Renal cortex interstitium (tissue), 11 donors: ENCODE measurements at regions not wholly inside any gene's neighbourhood (a gene's known extent, or its start where the extent isn't known, plus 50 kb on each side); places are given as distances from the start of the nearest gene placed in this dataset.
"Not testable (repeated sequence)": the region's sequence is repeated elsewhere in the genome, so short reads cannot be mapped to it uniquely, and the experiment has no call there.

Source experiments
- DNase-seq, 11 donors: peaks; one replicate each; pipeline ENCODE4 v3.0.0-alpha.2; 2013; ENCODE audit warnings: low read depth in 9 of 11, low spot score in 4 of 11; ENCODE audit errors: extremely low read depth in 1 of 11

GRCh38 chr4:134698831-134699230 is 497.2 kb upstream of the PABPC4L start:
- DNase-seq, result not testable (repeated sequence)

GRCh38 chr4:134695433-134695832 is 493.8 kb upstream of the PABPC4L start:
- DNase-seq, result no peak

DNA sequence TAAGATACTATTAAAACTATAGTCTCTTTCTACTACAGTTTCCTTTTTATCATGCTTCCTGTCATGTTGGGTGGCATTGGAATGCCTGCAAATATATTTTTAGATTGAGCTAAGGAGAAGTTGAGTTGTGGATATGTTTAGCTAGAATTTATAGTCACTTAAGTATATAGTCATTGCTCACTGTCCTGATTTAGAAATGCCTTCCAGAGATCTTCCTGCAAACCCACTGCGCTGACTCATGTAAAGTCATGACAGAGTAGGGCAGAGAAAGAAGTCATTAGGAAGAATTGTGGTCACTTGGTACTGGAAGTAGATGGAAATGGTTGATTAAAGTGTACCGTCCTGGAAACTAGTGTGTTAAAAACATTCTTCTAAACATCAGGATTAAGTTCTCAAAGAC is 490.3 kb upstream of the PABPC4L start:
- DNase-seq, result no peak

DNA sequence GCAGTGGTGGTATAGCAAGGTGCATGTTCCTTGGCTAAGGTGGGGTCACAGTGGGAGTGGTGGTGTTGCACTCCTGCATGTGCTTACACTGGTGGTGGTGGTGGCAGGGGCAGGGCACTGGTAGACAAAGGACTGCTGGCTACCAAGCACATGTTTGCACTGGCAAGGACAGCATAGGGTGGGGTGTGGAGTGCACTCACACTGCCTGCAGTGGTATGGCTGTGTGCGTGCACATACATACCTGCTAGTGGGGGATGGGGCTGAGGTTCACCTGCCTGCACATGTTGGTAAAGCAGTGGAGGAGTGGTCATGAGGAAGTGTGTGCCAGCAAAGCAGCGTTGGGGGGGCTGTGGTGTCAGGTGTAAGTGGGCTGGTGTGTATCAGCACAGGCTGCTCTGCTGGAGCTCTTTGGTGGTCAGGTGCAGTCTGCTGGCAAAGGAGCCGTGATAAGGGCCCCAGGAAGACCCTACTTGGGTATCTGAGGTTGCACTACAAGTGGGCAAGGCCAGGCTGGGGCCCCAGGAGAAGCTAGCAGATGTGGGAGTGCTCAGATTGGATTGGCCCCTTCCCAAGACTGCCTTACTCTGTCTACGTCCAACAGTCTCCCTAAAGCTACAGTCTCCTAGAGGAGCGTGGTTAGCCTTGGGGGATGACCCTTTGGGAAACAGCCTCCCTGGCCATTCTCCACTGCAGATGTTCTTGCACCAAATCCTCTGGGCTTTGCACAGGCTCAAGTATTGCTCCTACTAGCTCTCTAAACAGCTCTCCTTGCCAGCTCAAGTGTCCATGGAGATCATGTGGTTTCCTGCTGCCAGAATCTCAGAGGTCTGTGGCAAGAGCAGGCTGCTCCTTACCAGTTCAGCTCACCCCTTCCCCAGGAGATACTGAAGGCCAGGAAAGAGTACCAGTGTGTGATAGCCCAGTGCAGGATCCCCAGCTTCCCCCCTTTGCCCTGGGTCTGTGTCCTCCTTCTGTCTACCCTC is 486.3 kb upstream of the PABPC4L start:
- no peak for DNase-seq

- DNase-seq, result no peak
These were observed 475.7 kb upstream of the PABPC4L start for GRCh38 chr4:134677209-134677814.

DNA sequence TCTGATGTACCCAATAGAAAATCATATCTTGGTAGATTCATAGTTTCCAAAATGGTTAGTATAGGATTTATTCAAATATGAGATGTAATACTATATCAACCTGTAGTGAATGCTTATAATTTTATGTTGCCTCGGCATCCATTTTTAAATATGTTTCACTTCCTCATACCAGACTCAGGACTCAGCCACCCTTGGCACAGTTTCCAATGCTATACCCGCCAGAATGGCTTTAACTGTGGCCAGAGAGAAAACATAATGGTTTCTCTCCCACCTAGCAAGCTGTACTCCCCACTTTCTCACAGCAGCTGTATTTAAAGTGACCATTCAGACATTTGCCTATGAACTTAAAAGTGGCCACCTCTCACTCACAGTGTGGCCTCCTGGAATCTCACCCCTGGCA is 466.6 kb upstream of the PABPC4L start:
- DNase-seq, result no peak

DNA sequence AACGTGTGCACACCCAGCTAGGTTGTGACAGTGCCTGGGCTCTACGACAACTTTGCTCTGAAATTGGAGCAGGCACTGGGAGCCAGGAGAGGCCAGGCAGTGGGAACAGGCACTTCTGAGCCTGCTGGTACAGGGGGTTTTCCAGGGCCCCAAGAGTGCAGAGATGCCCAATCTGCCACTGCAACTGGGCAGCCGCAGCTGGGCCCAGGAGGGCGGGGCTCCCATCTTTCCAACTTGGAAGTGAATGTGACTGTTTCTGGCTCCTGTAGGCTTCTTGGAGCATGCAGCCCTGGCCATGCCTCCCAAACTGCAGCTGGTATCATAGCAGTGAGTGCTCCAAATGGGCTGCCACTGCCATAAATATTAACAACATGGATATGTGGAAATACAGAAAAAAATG is 465.1 kb upstream of the PABPC4L start:
- DNase-seq, result no peak

- DNase-seq, result no peak
These were observed 463.8 kb upstream of the PABPC4L start for GRCh38 chr4:134665429-134665828.

- DNase-seq, result no peak
These were observed 462.2 kb upstream of the PABPC4L start for GRCh38 chr4:134663742-134664141.

GRCh38 chr4:134650461-134650860 is 448.9 kb upstream of the PABPC4L start:
- DNase-seq, result no peak

GRCh38 chr4:134645778-134646177 is 444.2 kb upstream of the PABPC4L start:
- no peak for DNase-seq

GRCh38 chr4:134636338-134637051 is 434.9 kb upstream of the PABPC4L start:
- DNase-seq, result no peak

DNA sequence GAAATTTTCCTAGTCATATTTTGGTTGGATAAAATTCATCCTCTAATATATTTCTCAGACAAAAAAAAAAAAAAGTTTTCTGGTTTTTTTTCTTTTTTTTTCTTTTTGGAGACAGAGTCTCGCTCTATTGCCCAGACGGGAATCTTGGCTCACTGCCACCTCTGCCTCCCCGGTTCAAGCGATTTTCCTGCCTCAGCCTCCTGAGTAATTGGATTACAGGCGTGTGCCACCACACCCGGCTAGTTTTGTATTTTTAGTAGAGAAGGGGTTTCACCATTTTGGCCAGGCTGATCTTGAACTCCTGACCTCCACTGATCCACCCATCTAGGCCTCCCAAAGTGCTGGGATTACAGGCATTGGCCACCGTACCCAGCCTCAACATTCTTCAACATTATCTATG is 432.7 kb upstream of the PABPC4L start:
- no peak for DNase-seq

- no peak for DNase-seq
These were observed 430.5 kb upstream of the PABPC4L start for GRCh38 chr4:134632056-134632455.

- DNase-seq, result peak in 8 of 11 donors; percentile 36 to 78 (median 58)
These were observed 426.5 kb upstream of the PABPC4L start for GRCh38 chr4:134628066-134628465.

- DNase-seq, result no peak
These were observed 425.8 kb upstream of the PABPC4L start for GRCh38 chr4:134627366-134627765.

DNA sequence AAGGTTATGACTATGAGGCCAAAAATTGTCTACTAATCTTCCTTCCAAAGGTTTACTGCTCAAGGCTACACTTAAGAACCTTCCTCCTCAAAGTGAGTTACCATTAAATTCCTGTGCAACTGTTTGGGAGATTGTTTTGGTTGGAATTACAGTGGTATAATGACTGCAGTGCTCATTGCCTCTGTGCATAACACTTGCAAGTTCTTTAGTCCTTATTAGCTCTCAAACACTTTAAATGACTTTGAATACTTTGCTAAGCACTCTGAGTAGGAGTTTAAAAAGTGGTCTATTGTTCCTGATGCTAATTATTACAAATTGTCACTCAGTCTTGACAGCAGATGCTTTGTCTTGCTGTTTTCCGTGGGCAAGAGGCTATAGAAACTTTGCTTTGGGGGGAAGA is 422.8 kb upstream of the PABPC4L start:
- no peak for DNase-seq

DNA sequence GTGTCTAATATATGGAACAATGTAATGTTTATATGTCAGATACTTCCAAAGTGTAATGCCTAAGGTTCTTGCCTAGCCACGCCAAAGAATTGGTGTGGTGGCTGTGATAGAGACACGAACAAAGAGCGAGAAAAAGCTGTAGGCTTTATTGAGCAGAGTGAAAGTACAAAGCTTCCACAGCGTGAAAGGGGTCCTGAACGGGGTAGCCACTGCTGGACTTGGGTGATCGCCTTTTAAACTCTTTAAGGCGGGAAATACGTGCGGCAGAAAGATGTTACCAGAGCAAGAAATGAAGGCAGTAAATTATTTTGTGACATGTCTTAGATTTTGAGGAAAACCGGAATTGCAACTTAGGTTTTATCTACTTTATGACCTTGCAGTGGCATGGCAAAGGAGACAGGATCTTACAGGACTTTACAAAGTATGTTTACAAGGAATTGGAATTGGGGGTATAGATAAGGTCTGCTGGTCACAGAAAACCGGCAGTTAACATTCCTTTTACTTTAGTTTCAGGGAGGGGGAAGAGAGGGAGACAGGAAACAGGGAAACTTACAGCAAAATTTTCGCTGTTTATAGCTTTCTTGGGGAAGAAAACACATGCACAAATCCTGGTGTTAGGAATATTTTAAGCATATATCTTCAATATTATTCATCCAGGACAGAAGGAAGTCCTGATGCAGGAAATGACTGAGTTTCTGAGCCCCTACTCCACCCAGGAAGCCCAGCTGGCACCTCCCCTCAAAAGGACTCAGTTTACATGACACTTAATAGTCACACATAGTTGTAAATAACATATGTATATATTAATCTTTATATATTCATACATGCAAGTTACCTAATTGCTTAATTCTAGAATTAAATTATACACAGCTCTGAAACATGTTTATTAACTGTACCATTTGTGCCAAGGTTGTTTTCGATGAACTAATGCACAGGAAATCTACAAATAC is 421.3 kb upstream of the PABPC4L start:
- peak in 2 of 11 donors; percentile 34 to 42 for DNase-seq

DNA sequence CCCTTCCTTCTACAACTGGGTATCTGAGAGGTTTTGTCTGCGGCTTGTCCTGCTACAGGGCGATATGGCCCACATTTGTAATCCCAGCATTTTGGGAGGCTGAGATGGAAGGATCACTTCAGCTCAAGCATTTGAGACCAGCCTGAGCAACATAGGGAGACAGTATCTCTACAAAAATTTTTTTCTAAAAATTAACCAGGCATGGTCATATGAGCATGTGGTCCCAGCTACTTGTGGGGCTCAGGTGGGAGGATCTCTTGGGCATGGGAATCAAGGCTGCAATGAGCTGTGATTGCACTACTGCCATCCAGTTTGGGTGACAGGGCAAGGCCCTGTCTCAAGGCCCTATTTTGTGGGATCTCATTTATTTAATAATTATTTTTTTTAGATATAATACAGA is 420.6 kb upstream of the PABPC4L start:
- no peak for DNase-seq
